PFSK-1 (cell line): ENCODE measurements at regions not wholly inside any gene's neighbourhood (a gene's known extent, or its start where the extent isn't known, plus 50 kb on each side); places are given as distances from the start of the nearest gene placed in this dataset.

ENCODE experiments used
- FOXP2 ChIP-seq: optimal IDR thresholded peaks from 2 replicates; pipeline ENCODE3; 2011; ENCODE audit warnings: borderline replicate concordance, control low read depth, inconsistent platforms; ENCODE audit not compliant: insufficient read depth; ENCODE audit errors: extremely low read length, extremely low read depth
- POLR2AphosphoS5 ChIP-seq: IDR thresholded peaks from 2 replicates; pipeline ENCODE4 v1.6.1; 2012; ENCODE audit warnings: low read depth, mild to moderate bottlenecking, control low read depth, low read length, moderate library complexity
- REST ChIP-seq, 2 experiments: IDR thresholded peaks; 2 replicates each; pipeline versions ENCODE4 v1.6.1 to v1.8.0; 2011 to 2012; ENCODE audit warnings: low read depth in 2 of 2, low read length in 2 of 2, control low read depth in 1 of 2, inconsistent platforms in 1 of 2, mild to moderate bottlenecking in 1 of 2, moderate library complexity in 1 of 2; ENCODE audit not compliant: insufficient read depth in 1 of 2
- SIN3A ChIP-seq: IDR thresholded peaks from 2 replicates; pipeline ENCODE4 v1.6.1; 2012; ENCODE audit warnings: mild to moderate bottlenecking, low read length, moderate library complexity, borderline replicate concordance; ENCODE audit not compliant: insufficient read depth
- TAF1 ChIP-seq: IDR thresholded peaks from 2 replicates; pipeline ENCODE4 v1.6.1; 2012; ENCODE audit warnings: low read length, control low read depth, borderline replicate concordance; ENCODE audit not compliant: insufficient read depth

GRCh38 chr6:125486881-125487280 lies 185.1 kb upstream of the HDDC2 start:
- no peak for TF ChIP-seq SIN3A
- no peak for TF ChIP-seq FOXP2
- no peak for TF ChIP-seq POLR2AphosphoS5
- no peak for TF ChIP-seq TAF1
- no peak for TF ChIP-seq REST (IDR thresholded peaks at IDR 0.05; ENCODE audit: insufficient read depth in 1 of 2, low read depth in 2 of 2, low read length in 2 of 2)

GRCh38 chr6:125489579-125490285 lies 188.0 kb upstream of the HDDC2 start:
- TF ChIP-seq TAF1 (no peak), FOXP2 (no peak), SIN3A (no peak), POLR2AphosphoS5 (no peak), REST (IDR thresholded peaks at IDR 0.05; ENCODE audit: insufficient read depth in 1 of 2, low read depth in 2 of 2, low read length in 2 of 2) (no peak)

GRCh38 chr6:125491860-125492618 lies 190.3 kb upstream of the HDDC2 start:
- no peak for TF ChIP-seq TAF1
- no peak for TF ChIP-seq POLR2AphosphoS5
- no peak for TF ChIP-seq FOXP2
- TF ChIP-seq SIN3A: no peak
- no peak for TF ChIP-seq REST (IDR thresholded peaks at IDR 0.05; ENCODE audit: insufficient read depth in 1 of 2, low read depth in 2 of 2, low read length in 2 of 2)

GRCh38 chr6:125498606-125499005 lies 196.8 kb upstream of the HDDC2 start:
- TF ChIP-seq FOXP2: no peak
- no peak for TF ChIP-seq TAF1
- no peak for TF ChIP-seq SIN3A
- no peak for TF ChIP-seq POLR2AphosphoS5
- TF ChIP-seq REST (IDR thresholded peaks at IDR 0.05; ENCODE audit: insufficient read depth in 1 of 2, low read depth in 2 of 2, low read length in 2 of 2): no peak
